WTC11 (cell line): ENCODE measurements at regions not wholly inside any gene's neighbourhood (a gene's known extent, or its start where the extent isn't known, plus 50 kb on each side); places are given as distances from the start of the nearest gene placed in this dataset.
"Not testable (repeated sequence)": the region's sequence is repeated elsewhere in the genome, so short reads cannot be mapped to it uniquely, and the experiment has no call there.

Experiments used
- ATAC-seq: fragments of 200-7000 bp; cut with Tn5 transposase; 2 replicates; pipeline ENCODE4 v1.10.0; 2021; ENCODE audit warnings: mild to moderate bottlenecking, moderate library complexity
- CTCF ChIA-PET: fragments of 300-600 bp; sonication (Branson Sonifier 250); formaldehyde crosslinking; loops from one replicate; lab custom pipeline; 2021; ENCODE audit warnings: antibody characterized with exemption; lab: Charles Lee
- POLR2A ChIA-PET: fragments of 350-600 bp; sonication (Branson Sonifier 250); formaldehyde crosslinking; loops from one replicate; lab custom pipeline; 2021; ENCODE audit warnings: antibody characterized with exemption; lab: Charles Lee
- DNase-seq: peaks from one replicate; pipeline ENCODE4 v3.0.0; 2021; ENCODE audit warnings: low spot score
- H3K27ac Mint-ChIP-seq: 2 replicates; pipeline ENCODE4 v1.8.0; 2021; ENCODE audit warnings: mixed read lengths
- H3K27me3 Mint-ChIP-seq: 2 replicates; pipeline ENCODE4 v1.8.0; 2021; ENCODE audit warnings: low read depth, mild to moderate bottlenecking, moderate library complexity, mixed read lengths
- H3K36me3 Mint-ChIP-seq: 2 replicates; pipeline ENCODE4 v1.8.0; 2021; ENCODE audit warnings: mixed read lengths
- H3K4me1 Mint-ChIP-seq: 2 replicates; pipeline ENCODE4 v1.8.0; 2022; ENCODE audit warnings: mixed read lengths
- H3K4me3 Mint-ChIP-seq: 2 replicates; pipeline ENCODE4 v1.8.0; 2021; ENCODE audit warnings: mild to moderate bottlenecking, moderate library complexity, mixed read lengths
- H3K9me3 Mint-ChIP-seq: 2 replicates; pipeline ENCODE4 v1.8.0; 2021; ENCODE audit warnings: mixed read lengths
- ARID4B ChIP-seq: sonication (generic); formaldehyde crosslinking; IDR thresholded peaks from 2 replicates; pipeline ENCODE4 v1.8.0; 2023; ENCODE audit warnings: missing genetic modification reagents, mild to moderate bottlenecking, borderline replicate concordance
- CBFB ChIP-seq: sonication (generic); formaldehyde crosslinking; IDR thresholded peaks from 2 replicates; pipeline ENCODE4 v1.8.1; 2022; ENCODE audit warnings: mild to moderate bottlenecking, low read depth, missing genetic modification reagents
- CDX4 ChIP-seq: fragments of 250-450 bp; sonication (Bioruptor Pico); IDR thresholded peaks from 2 replicates; pipeline ENCODE4 v1.9.0; 2021; ENCODE audit warnings: moderate library complexity, mild to moderate bottlenecking, inconsistent platforms, borderline replicate concordance
- MAX ChIP-seq: sonication (generic); formaldehyde crosslinking; IDR thresholded peaks from 2 replicates; pipeline ENCODE4 v1.8.0; 2022; ENCODE audit warnings: mild to moderate bottlenecking, missing genetic modification reagents
- MYBL2 ChIP-seq: sonication (generic); formaldehyde crosslinking; IDR thresholded peaks from 2 replicates; pipeline ENCODE4 v1.8.1; 2023; ENCODE audit warnings: mild to moderate bottlenecking, moderate library complexity, missing genetic modification reagents
- NR1H2 ChIP-seq: sonication (generic); formaldehyde crosslinking; IDR thresholded peaks from 2 replicates; pipeline ENCODE4 v1.9.0; 2021; ENCODE audit warnings: mild to moderate bottlenecking, moderate library complexity, missing genetic modification reagents
- SMAD4 ChIP-seq: sonication (generic); formaldehyde crosslinking; IDR thresholded peaks from 2 replicates; pipeline ENCODE4 v1.8.0; 2022; ENCODE audit warnings: mild to moderate bottlenecking, missing genetic modification reagents
- TCF7 ChIP-seq: sonication (generic); formaldehyde crosslinking; IDR thresholded peaks from 2 replicates; pipeline ENCODE4 v1.8.0; 2022; ENCODE audit warnings: mild to moderate bottlenecking, low read depth, missing genetic modification reagents, moderate library complexity

GRCh38 chr4:3911252-3911856 lies 145.2 kb downstream of the ADRA2C start:
- ChIA-PET CTCF (no interaction called here), POLR2A (no interaction called here)
- H3K4me3 Mint-ChIP-seq: no peak overlapping the region
- H3K27ac Mint-ChIP-seq: no peak overlapping the region
- H3K27me3 Mint-ChIP-seq: peaks cover 27% of the 10 kb centered on the region
- DNase-seq (no peak), ATAC-seq (no peak)
- TF ChIP-seq CBFB (no peak), TCF7 (CRISPR knock-in tag) (no peak), MAX (CRISPR knock-in tag) (no peak), CDX4 (no peak), NR1H2 (CRISPR knock-in tag) (no peak), SMAD4 (CRISPR knock-in tag) (no peak), ARID4B (CRISPR knock-in tag) (no peak), MYBL2 (CRISPR knock-in tag) (no peak)
- H3K4me1 Mint-ChIP-seq: no peaks in the 10 kb centered on the region
- H3K36me3 Mint-ChIP-seq: no peaks in the 10 kb centered on the region; the same call in 1 of the 2 replicates
- H3K9me3 Mint-ChIP-seq: peaks cover 20% of the 10 kb centered on the region

- POLR2A ChIA-PET, CTCF ChIA-PET, ATAC-seq, H3K36me3 Mint-ChIP-seq, H3K27ac Mint-ChIP-seq, DNase-seq, H3K4me3 Mint-ChIP-seq: not testable (repeated sequence)
- Mint-ChIP-seq H3K27me3 (peaks cover 23% of the 10 kb centered on the region), H3K9me3 (peaks cover 14% of the 10 kb centered on the region), H3K4me1 (peaks cover 23% of the 10 kb centered on the region)
Observed at GRCh38 chr4:3914511-3914910, 148.3 kb downstream of the ADRA2C start.

- CTCF ChIA-PET, H3K36me3 Mint-ChIP-seq, POLR2A ChIA-PET, ATAC-seq, H3K9me3 Mint-ChIP-seq, DNase-seq, H3K4me3 Mint-ChIP-seq: not testable (repeated sequence)
- Mint-ChIP-seq H3K27me3 (peaks cover 14% of the 10 kb centered on the region), H3K27ac (peak overlapping the region; percentile 18), H3K4me1 (peaks cover 39% of the 10 kb centered on the region)
Observed at GRCh38 chr4:3919509-3919908, 153.3 kb downstream of the ADRA2C start.

GRCh38 chr4:3921902-3922301 lies 155.7 kb downstream of the ADRA2C start:
- Mint-ChIP-seq H3K27me3 (peaks cover 18% of the 10 kb centered on the region), H3K4me1 (peaks cover 43% of the 10 kb centered on the region), H3K9me3 (peaks cover 10% of the 10 kb centered on the region; the same call in 1 of the 2 replicates), H3K27ac (peak overlapping the region; percentile 63; the same call in 1 of the 2 replicates)
- H3K36me3 Mint-ChIP-seq, DNase-seq, POLR2A ChIA-PET, H3K4me3 Mint-ChIP-seq: not testable (repeated sequence)
- ATAC-seq: peak; percentile 65
- CTCF ChIA-PET: interaction anchor here (1.2 kb wide), 1 partner anchor 21 kb away, joined by 3 read pairs; no protein-coding TSS in a partner anchor

GRCh38 chr4:3925841-3926240 lies 159.7 kb downstream of the ADRA2C start:
- Mint-ChIP-seq H3K9me3 (peaks cover 10% of the 10 kb centered on the region; the same call in 1 of the 2 replicates), H3K4me1 (peaks cover 12% of the 10 kb centered on the region), H3K27me3 (peaks cover 25% of the 10 kb centered on the region)
- DNase-seq, ATAC-seq, CTCF ChIA-PET, POLR2A ChIA-PET, H3K4me3 Mint-ChIP-seq, H3K27ac Mint-ChIP-seq, H3K36me3 Mint-ChIP-seq: not testable (repeated sequence)

- ATAC-seq, H3K4me3 Mint-ChIP-seq, CTCF ChIA-PET, H3K27ac Mint-ChIP-seq, H3K36me3 Mint-ChIP-seq, POLR2A ChIA-PET, DNase-seq: not testable (repeated sequence)
- Mint-ChIP-seq H3K9me3 (peaks cover 10% of the 10 kb centered on the region; the same call in 1 of the 2 replicates), H3K27me3 (peaks cover 25% of the 10 kb centered on the region), H3K4me1 (peaks cover 12% of the 10 kb centered on the region)
Observed at GRCh38 chr4:3926271-3926670, 160.1 kb downstream of the ADRA2C start.
